HG03442 (cell line): ENCODE measurements at regions not wholly inside any gene's neighbourhood (a gene's known extent, or its start where the extent isn't known, plus 50 kb on each side); places are given as distances from the start of the nearest gene placed in this dataset.
"Not testable (repeated sequence)": the region's sequence is repeated elsewhere in the genome, so short reads cannot be mapped to it uniquely, and the experiment has no call there.

ENCODE experiments used
- ATAC-seq: cut with Tn5 transposase; IDR thresholded peaks from one replicate; pipeline ENCODE4 v1.9.1; 2021; ENCODE audit warnings: mild to moderate bottlenecking, moderate library complexity; ENCODE audit not compliant: unreplicated experiment

DNA sequence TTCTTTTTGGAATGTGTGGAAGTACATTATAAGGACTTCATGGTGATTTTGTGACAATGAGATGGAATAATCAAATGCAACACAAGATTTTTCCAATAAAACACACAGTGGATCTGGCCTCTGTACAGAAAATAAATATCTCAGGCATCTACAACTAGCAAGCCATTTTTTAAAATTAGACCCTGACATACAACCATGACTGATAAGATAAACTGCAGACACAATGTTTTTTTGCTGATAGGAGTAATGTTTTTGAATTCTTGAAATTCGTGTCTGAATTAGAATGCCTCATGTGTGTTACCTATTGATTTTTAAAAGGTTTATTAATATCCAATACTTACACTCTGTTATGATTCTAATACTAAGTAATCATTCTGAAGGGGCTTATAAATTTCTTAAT lies 328.1 kb downstream of the HGF start:
- no peak for ATAC-seq

DNA sequence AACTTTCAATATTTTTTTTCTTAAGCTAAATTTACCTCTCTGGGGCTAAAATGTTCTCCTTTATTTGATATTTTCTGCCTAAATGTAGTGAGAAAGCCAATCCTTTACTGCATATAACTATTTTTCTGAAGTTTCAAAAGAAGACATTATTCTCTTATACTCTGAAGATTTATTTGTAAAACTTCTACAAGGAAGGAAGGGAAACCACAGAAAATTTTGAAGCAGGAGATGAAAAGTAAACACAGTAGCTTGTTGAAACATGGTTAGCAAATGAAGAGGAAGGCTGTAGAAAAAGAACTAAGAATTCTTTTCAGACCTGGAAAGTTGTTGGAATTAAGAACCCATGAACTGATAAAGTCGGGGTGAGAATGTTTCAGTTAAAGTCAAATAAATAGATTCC lies 330.3 kb downstream of the HGF start:
- no peak for ATAC-seq

DNA sequence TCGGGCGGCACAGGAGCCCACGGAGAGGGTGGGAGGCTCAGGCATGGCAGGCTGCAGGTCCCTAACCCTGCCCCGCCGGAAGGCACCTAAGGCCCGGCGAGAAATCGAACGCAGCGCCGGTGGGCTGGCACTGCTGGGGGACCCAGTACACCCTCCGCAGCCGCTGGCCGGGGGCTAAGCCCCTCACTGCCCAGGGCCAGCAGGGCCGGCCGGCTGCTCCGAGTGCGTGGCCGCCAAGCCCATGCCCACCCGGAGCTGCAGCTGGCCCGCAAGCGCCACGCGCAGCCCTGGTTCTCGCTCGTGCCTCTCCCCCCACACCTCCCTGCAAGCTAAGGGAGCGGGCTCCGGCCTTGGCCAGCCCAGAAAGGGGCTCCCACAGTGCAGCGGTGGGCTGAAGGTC lies 332.7 kb downstream of the HGF start:
- not testable (repeated sequence) for ATAC-seq

DNA sequence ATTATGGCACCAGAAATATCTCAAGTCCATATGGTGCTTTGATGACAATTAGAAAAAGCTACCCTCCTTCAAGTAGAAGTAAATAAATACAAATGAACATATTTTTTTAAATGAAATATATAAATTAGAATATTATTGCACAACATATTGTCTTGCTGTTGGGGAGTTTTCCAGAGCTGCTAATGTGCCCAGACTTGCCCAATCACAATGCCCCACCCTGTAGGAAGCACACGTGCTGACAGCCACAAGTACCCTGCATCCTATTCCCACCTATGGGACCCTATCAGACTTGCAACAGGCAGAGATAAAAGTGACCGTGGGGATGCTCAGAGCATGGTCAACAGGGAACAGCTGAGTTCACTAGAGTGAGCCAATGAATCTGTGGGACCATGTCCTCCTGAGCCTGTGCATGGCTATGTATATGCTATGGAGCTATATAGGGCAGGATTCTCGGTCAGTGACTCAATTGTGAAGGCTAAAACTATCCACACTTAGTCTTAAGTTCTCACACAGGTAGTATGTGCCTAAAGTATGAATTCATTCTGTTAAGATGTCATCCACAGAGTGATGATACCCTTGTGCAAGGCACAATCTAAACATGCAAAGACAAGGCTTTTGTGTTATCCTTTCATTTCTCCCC lies 336.0 kb downstream of the HGF start:
- ATAC-seq, result no peak

DNA sequence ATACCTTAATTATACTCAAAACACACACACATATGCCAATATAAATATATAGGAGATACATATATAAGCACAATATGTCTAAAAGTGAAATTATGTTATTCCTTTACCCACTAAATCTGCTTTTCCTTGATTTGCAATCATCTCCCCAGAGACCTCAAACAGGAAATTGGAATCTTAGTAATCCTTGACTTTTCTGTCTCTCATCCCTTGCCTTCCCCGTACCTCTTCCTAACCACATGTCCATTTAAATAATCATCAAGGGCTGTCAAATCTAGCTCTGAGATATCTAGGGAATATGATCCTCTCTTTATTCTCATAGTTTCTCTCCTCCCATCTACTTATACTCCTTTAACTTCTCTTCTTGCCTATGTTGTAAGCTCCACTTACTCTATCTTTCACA lies 336.6 kb downstream of the HGF start:
- ATAC-seq, result no peak

DNA sequence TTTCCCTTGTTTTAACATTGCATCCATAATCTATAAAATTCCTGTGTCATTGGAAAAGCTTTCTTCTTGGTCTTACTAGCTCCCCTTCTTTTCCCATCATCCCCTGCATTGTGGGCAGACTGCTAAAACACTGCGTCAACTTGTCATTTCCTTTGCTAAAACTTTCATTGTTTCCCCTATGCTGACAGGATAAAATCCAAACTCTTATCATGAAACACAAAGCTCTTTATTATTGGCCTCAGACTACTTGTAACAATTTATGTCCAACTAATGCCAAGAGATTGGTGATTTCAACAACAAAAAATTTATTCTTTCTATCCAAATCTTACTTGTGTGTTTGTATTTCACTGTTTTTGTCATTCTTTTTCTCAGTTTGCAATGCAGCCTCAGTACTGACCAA lies 339.1 kb downstream of the HGF start:
- no peak for ATAC-seq

DNA sequence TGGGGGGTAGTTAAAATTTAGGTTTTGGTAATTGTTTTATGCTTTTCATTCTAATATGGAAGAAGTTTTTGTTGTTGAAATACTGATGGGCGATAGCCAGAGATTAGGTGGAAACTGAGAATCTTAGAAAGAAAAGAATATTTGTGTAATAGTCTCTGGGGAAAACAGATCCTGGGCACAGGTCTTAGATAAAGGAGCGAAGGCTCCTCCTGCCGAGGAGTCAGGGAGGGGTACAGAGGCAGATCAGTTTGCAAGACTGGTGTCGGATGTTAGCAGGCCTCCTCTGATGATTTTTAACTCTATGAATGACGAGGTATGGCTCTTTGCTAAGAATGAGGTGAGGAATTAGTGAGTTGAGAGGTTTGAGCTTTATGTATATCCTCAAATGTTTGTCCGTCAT lies 339.7 kb downstream of the HGF start:
- no peak for ATAC-seq

DNA sequence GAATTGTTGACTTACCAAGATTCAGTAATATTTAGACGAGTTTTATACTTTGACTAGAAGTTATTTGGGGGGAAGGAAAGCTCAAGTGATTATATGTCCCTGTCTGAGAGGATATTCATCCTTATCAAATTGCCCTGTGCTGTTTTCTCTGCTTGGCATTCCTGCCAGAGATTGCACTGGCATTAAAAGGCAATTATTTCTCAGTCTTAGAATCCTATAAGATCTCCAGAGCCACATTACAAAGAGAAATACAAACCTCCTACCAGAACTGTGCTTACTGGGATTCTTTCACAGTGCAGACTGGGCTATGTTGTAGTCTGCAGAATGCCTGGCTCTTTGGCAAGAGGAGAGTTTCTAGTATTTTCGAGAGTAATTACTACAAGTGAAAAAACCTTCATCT lies 342.4 kb downstream of the HGF start:
- no peak for ATAC-seq

DNA sequence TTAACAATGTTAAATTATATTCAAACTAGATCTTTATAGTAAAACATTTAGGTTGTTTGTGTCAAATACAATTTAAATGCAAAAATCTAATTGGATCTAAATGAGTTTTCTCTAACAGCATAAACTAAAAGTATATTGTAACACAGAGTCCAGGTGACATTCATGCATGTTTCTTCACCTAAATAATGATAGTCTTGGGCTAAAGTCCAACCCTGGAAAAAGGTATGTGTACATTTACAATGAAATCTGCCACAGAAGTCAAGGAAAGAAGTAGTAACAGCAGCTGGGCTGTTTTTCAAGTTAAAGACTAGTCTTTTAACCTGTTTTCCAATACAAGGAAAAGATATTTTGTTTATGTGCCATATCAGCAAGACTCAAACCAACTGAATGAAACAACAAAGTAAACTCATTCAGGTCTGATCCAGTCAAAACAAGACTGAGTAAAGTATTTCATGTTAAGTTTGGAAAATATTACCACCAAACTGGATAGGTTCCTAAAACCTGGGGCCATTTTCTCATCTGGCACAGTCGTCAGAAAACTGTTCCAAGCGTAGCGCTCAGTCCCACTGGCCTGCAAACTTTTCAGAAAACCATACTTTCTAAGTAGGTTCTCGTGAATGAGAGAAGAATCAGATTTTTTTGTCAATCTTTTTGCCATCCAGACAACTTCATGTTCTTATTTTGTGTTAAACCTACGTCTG lies 349.2 kb downstream of the HGF start:
- ATAC-seq, result no peak

DNA sequence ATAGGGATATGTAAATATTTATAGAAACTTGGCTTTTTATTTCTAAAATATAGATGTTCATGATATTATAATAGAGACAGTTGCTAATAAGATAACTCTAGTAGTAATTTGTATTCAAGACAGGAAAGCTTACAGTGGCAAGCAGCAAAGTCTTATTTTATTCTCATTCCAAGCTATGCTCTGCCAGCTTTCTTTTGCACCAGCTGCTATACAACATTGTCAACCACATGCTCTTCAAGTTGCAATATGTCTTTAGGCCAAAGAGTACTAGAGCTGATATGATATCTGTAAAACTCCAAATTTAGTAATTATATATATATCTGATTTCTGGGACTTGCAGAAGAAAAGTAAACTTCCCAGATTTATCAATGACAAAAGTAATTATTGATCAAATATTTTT lies 350.1 kb downstream of the HGF start:
- ATAC-seq, result no peak

DNA sequence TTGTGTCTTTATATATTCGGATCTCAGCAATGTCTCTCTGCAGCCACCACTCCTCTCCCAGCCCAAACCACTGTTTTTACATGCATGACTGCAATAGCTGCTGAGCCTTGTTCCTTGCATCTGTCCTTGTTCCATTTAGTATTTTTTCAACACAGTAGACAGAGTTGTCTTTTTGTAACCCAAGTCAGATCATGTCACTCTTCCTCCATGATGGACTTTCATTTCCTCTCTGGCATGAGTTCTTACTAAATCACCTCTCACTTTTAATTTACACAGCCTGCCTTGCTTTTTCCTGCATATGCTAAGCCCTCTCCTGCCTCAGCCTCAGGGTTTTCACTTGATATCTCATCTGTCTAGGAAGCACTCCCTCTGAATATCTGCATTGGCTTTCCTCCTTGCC lies 353.2 kb downstream of the HGF start:
- no peak for ATAC-seq

DNA sequence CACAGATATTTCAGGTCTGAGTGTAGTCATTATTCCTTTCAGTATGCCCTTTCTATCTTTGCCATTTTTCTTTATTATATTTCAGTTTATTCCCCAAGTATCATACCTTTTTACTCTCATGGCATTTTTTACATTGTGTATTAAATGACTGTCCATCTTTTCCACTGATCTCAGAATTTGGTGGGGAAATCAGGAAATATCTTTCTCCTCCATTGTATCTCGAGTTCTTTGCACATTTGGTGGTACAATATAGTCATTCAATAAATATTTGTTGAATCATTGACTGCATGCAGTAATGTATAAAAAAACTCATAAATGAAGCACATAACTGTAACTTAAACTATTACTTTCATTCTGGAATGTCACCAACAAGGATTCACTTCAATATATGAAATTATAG lies 354.7 kb downstream of the HGF start:
- no peak for ATAC-seq

DNA sequence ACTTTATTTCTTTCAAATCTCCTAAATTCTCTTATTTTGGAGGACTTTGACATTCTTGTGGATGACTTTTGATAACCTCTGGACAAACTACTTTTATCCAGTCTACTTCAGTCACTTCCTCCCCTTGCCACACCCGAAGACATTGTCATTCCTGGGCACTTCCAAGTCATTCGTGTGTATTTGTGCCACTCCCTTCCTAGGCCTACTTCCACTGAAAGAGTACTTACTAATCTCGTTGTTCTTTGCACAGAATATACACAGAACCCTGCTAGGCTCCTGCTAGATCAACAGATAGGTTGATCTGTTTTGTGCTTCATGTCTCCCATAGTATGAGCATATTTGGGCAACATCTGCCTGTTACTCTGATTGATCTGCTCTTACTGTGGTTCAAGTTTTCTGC lies 355.4 kb downstream of the HGF start:
- no peak for ATAC-seq

DNA sequence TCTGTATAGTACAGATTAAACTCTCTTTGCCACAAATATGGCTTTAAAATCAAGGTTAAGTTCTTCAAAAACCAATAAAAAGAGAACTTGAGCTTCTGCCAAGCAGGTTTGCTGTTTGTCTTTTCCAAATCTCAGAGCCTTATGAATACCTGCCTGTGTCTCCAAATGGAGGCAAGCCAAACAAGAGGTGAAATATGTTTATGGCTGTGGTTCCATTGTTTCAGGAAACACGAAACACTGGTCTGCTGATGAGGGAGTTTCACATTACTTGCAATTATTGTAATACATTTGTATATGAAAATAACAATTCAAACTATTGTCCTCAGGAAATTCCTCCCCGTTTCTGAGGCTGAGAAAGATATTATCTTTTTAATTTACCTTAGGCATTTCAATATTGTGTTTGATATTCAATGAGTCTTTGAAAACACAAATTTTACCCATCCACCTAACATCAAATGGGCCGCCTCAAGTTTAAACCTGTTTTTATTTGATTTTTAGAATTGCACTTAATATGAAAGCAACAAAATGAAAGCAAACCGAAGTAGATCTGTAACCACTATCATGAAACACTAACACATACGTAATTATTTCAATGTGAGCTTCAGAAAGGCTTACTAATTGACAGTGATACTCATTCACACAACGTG lies 359.3 kb downstream of the HGF start:
- ATAC-seq, result no peak

DNA sequence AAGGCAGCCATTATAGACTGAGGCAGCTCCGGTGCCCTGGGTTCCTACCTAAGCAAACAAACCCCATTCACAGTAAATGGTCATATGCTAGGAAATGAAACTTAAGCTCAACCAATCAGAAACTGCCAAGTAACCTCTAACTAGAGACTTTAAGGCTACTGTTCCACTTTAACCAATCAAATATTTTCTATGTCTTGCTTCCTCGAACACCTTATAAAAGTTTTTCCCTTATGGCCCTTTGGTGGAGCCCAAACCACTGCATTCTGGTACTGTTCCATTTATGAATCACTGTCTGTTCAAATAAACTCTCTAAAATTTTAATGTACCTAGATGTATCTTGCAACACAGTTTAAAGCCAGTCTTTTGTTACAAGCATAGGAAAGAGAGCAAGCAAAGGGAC lies 361.1 kb downstream of the HGF start:
- no peak for ATAC-seq

DNA sequence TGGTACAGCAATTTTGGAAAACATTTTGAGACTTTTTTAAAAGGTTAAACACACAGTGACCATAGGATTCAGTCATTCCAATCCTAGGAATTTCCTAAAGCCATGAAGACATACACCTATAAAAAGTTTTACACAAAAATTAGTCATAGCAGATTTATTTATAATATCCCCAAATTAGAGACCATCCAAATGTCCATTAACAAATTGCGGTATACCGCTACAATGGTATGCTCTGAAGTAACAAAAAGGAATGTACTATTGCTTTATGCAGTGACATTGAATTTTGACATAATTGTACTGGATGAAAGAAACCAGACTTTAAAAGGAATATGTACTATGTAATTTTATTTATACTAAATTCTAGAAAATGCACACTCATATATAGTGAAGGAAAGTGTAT lies 362.8 kb downstream of the HGF start:
- ATAC-seq, result no peak

DNA sequence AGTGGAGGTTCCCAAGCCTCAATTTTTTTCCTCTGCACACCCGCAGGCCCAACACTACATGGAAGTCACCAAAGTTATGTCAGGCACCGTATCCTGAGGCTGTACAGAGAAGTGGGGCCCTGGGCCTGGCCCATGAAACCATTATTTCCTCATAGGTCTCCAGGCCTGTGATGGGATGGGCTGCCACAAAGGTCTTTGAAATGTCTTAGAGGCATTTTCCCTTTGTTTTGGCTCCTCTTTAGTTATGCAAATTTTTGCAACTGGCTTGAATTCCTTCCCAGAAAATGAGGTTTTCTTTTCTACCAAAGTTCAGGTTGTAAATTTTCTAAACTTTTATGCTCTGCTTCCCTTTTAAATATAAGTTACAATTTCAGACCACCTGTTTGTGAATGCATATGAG lies 365.2 kb downstream of the HGF start:
- no peak for ATAC-seq

DNA sequence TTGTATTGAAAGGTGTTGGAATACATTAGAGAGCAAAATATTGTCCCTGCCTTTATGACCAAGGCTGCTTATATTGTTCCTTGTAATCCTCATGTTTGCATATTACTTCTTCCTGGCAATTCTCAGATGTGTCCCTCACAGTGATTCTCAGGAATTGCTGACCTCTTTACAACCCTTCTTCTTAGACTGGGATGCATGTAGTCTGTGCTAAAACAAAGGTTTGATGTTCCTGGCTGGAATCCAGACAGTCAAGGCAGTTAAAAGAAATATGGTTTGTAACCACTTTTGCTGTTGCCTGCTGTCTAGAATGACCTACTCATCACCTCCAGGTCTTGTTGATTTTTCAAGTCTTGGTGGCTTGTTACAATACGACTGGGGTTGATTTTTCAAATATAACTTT lies 367.6 kb downstream of the HGF start:
- no peak for ATAC-seq

DNA sequence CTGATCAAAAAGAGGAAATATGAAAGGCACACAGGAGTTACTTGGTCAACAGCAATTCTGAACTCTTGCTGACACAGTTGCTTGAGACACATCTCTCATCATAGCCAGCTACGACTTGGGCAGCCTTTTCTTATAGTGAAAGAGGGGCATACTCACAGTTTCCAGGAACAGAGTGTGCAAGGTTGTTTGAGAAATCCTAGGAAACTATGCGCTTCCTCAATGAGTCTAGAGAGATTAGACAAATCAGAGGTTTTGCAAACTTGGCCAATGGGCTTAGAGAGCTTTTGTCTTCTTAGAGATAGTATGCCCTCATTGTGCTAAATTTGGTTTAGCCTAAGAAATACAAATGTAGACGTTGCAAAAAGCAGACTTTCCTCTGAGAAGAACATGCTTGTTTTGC lies 370.4 kb downstream of the HGF start:
- no peak for ATAC-seq

DNA sequence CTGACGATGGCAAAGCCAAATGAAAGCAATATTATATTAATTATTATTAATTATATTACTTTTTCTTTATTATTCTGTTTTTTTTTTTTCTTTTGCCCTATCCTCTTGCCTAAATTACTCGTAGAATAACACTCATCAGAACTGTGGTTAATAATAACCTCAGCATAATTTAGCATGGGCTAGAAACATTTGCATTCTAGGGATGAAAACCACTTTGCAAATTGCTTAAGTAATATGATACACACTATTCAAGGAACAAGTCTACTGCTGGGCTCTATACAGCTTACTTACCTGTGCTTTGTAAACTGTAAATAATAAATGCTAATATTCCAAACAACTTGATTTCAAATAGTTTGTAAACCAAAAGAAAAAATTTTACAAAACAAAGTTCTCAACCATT lies 375.8 kb downstream of the HGF start:
- ATAC-seq, result no peak

DNA sequence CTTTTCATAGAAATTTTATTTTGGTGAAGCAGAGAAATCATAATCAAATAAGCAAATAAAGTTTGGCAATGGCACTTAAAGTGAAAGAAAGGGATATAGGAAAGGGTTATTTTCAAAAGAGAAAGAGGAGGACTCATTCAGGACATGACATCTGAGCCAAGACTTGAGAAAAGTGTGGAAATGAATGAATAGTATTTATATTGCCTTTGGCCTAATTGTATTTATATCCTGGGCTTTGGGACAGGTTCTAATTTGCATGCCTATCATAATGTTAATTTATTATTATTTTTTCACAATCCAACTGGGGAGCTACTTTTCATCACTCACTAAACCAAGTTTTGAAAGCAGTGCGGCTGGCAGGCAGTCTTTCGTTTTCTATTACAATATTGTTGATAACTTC lies 376.8 kb downstream of the HGF start:
- ATAC-seq, result no peak

DNA sequence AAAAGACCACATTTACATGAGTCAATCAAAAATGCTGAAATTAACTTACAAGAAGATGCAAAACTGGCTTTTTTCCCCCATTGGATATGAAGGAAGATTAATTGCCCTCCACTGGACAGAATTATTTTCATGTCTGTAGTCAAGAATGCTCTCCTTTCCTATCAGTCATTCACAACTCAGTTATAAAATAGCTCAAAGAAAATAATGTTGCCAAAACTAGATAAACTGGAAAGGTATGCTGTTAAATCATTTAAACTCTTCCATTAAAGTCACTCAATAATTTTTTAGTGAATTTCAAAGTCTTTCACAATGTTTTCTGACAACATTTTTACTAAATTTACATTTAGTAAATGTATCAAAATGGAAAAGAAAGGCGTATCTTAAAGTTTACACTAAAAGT lies 384.5 kb downstream of the HGF start:
- no peak for ATAC-seq

DNA sequence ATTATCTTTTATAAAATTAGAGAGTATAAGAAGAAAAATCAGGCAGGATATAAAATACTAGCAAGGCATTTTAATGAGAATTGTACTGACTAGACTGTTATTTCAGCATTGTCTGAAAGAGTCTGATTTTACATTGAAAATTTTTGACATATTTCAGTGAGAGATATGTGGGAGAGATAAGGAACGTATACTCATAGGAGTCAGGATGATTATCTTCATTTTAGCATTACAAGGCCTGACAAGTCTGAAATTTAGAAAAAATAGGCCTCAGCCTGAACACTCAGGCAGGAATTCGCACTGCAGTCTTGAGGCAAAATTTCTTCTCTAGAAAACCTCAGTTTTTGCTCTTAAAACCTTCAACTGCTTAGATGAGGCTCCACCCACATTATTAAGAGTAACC lies 386.0 kb downstream of the HGF start:
- ATAC-seq, result no peak
